Activated naive CD4-positive, alpha-beta T cell treated with anti-CD3 and anti-CD28 coated beads, Interleukin-2, amount 50 U/mL, for 72 hours (primary cell): ENCODE measurements at regions not wholly inside any gene's neighbourhood (a gene's known extent, or its start where the extent isn't known, plus 50 kb on each side); places are given as distances from the start of the nearest gene placed in this dataset.
"Not testable (repeated sequence)": the region's sequence is repeated elsewhere in the genome, so short reads cannot be mapped to it uniquely, and the experiment has no call there.

ENCODE experiments used
- ATAC-seq, 2 donors: fragments of 150-1000 bp; cut with Tn5 transposase; 2 replicates each; pipeline ENCODE4 v1.10.0; 2021; ENCODE audit warnings: mild to moderate bottlenecking in 2 of 2, moderate library complexity in 2 of 2
- DNase-seq, 2 donors: peaks; one replicate each; pipeline ENCODE4 v3.0.0; 2021 to 2022; ENCODE audit warnings: low spot score in 2 of 2
- H3K27ac Mint-ChIP-seq, 2 donors: one replicate each; pipeline ENCODE4 v1.8.0; 2022; ENCODE audit warnings: mild to moderate bottlenecking in 2 of 2, mixed read lengths in 2 of 2
- H3K36me3 Mint-ChIP-seq, 2 donors: one replicate each; pipeline ENCODE4 v1.8.0; 2022; ENCODE audit warnings: mixed read lengths in 2 of 2
- H3K9me3 Mint-ChIP-seq, 2 donors: one replicate each; pipeline ENCODE4 v1.8.0; 2022; ENCODE audit warnings: mixed read lengths in 2 of 2

DNA sequence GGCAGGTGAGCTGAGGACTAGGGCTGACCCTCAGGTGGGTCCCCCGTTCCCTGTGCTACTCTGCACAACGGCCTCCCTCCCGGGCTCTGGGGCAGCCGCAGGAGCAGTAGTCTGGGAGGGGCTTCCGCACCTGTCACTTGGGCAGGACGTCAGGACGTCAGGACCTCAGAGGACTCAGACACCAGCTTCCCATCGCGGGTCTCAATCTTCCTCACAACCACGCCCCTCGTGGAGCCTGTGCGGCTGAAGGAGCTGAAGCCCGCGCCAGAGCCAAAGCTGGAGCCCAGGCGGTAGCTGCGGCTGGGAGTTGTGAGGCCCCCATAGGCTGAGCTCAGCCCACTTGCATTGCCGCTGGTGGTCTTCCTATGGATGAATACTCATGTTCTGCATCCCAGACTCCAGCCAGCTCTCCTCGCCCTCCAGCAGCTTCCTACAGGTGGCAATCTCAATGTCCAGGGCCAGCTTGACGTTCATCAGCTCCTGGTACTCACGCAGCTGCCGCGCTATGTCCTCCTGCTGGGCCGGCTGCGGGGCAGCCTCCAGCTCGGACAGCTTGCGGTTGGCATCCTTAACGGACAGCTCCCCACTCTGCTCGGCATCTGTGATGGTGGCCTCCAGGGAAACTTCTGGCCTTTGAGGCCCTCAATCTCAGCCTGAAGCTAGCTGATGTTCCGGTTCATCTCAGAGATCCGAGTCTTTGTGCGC, 381.4 kb upstream of the RGMB start:
- H3K36me3 Mint-ChIP-seq, result no peaks in the 10 kb centered on the region
- no peak for ATAC-seq
- no peaks in the 10 kb centered on the region for H3K9me3 Mint-ChIP-seq
- no peak for DNase-seq
- H3K27ac Mint-ChIP-seq, result no peak overlapping the region

- H3K9me3 Mint-ChIP-seq, H3K36me3 Mint-ChIP-seq, DNase-seq, ATAC-seq, H3K27ac Mint-ChIP-seq: not testable (repeated sequence)
Observed at GRCh38 chr5:98393205-98393604, 380.3 kb upstream of the RGMB start.

DNA sequence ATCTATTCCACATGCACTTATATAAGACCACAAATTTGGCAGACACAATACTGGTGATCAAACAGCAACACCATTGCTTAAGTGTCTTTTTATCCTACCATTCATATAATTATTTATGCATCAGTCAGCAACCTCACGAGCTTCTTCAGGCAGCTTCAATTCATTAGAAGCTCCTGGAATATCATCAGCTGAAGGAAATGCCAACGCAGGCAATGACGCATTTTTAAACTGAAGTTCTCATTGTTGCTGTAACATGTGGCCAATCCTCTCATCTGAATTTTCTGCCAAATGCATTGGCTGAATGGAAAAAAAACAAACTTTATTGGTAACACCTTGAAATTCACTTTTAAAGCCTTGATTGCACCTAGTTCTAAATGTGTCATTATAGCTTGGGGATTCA, 376.4 kb upstream of the RGMB start:
- Mint-ChIP-seq H3K9me3 (no peaks in the 10 kb centered on the region), H3K27ac (no peak overlapping the region), H3K36me3 (no peaks in the 10 kb centered on the region)
- no peak for DNase-seq
- ATAC-seq, result no peak

DNA sequence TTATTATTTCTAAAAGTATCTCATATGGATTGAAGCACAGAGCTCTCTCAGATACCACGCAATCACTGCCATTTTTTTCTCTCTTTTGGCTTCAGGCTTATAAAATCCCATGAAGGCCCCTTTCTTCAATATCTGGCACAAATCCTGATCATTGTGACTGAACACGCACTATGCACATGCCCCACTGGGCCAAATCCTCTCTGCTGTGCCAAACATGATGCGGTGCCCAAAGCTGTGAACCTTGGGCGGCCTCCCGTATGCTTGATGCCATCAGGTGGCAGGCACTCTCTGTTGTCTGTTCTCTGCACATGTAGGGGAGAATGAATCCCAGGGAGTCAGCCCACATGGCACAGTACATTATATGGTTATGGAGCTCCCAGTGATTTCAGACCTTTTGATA, 375.0 kb upstream of the RGMB start:
- Mint-ChIP-seq H3K36me3 (no peaks in the 10 kb centered on the region), H3K9me3 (peaks cover 0 to 4% of the 10 kb centered on the region in 2 donors), H3K27ac (no peak overlapping the region)
- ATAC-seq (no peak), DNase-seq (no peak)

DNA sequence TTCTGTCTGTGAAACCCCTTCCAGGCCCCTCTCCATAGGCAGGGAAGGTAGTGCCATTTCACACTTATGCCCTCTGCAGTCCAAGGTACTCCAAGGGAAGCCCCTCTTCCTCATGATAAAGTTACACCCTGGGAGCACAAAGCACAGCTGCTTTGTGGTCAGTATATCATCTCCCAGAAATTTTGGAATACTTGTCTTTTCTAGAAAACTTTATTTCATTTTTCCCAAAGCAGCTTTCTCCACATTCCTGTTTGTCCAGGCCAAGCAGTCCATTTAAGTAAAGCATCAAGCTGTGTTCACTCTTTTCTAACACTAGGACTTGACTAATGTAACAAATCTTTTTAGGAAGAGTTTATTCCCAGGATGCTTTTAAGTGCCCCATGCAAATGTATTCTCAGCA, 371.8 kb upstream of the RGMB start:
- DNase-seq (no peak), ATAC-seq (no peak)
- Mint-ChIP-seq H3K9me3 (peaks cover 0 to 4% of the 10 kb centered on the region in 2 donors), H3K36me3 (no peaks in the 10 kb centered on the region), H3K27ac (no peak overlapping the region)

- Mint-ChIP-seq H3K9me3 (peaks cover 0 to 4% of the 10 kb centered on the region in 2 donors), H3K27ac (no peak overlapping the region), H3K36me3 (no peaks in the 10 kb centered on the region)
- DNase-seq (no peak), ATAC-seq (no peak)
Observed at GRCh38 chr5:98402130-98402529, 371.3 kb upstream of the RGMB start.

DNA sequence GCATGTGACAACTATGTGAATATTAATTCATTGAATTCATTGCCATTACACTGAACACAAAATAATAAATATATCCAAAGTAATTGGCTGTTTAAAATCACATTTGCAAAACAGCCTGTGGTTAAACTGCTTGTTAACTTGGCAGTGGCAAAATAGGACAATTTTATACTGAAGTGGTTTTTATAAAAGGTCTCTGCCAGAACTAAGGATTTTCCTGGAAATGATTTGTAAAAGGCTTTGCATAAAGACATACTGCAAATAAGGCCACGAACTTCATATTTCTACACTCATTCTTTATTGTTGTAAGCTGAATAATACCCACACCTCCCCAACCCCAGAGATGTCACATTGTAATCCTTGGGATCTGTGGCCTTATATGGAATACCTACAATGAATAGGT, 370.3 kb upstream of the RGMB start:
- Mint-ChIP-seq H3K9me3 (peaks cover 0 to 4% of the 10 kb centered on the region in 2 donors), H3K27ac (no peak overlapping the region), H3K36me3 (no peaks in the 10 kb centered on the region)
- ATAC-seq (no peak), DNase-seq (no peak)

DNA sequence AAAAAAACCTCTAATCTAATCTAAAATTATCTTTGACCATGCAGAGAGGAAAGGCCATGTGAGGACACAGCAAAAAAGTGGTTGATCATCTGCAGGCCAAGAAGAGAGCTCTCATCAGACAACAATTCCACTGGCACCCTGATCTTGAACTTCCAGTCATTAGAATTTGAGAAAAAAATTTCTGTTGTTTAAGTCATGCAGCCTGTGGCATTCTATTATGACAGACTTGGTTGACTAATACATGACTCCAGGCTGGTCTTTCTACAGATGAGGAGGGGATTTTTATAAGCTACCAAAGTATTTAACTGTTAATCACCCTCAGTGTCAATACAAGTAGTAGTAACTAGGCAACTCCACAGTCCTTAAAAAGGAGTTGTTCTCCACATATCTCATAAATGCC, 358.5 kb upstream of the RGMB start:
- ATAC-seq, result no peak
- H3K9me3 Mint-ChIP-seq, result no peaks in the 10 kb centered on the region
- no peak for DNase-seq

DNA sequence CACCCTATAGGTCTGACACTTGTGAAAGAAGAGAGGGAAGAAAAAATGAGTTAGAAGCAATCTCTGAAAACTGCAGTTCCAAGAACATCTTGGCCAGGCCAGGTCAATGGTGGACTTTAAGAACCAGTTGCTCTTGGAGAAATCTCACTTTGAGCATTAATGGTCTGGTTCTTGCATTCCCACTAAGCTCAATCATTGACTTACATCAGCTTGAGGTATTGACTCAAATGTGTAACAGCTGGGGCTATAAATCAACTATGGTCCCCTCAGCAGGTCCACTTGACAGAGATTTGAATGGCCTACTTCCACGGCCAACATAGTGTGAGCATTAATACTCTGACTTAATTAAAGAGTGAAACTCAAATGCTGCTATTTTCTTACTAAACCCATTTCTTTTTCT, 357.8 kb upstream of the RGMB start:
- ATAC-seq, result no peak
- Mint-ChIP-seq H3K27ac (no peak overlapping the region), H3K36me3 (no peaks in the 10 kb centered on the region), H3K9me3 (no peaks in the 10 kb centered on the region)
- no peak for DNase-seq

More for the DNA sequence above, 358.5 kb upstream of the RGMB start:
- Mint-ChIP-seq H3K27ac (no peak overlapping the region), H3K36me3 (no peaks in the 10 kb centered on the region)

GRCh38 chr5:98416541-98416940, 356.9 kb upstream of the RGMB start:
- no peak overlapping the region for H3K27ac Mint-ChIP-seq
- no peaks in the 10 kb centered on the region for H3K9me3 Mint-ChIP-seq
- ATAC-seq, result no peak
- no peak for DNase-seq
- H3K36me3 Mint-ChIP-seq, result no peaks in the 10 kb centered on the region

GRCh38 chr5:98419825-98420224, 353.6 kb upstream of the RGMB start:
- H3K36me3 Mint-ChIP-seq, result no peaks in the 10 kb centered on the region
- no peak overlapping the region for H3K27ac Mint-ChIP-seq
- ATAC-seq (no peak), DNase-seq (no peak)
- H3K9me3 Mint-ChIP-seq, result no peaks in the 10 kb centered on the region

DNA sequence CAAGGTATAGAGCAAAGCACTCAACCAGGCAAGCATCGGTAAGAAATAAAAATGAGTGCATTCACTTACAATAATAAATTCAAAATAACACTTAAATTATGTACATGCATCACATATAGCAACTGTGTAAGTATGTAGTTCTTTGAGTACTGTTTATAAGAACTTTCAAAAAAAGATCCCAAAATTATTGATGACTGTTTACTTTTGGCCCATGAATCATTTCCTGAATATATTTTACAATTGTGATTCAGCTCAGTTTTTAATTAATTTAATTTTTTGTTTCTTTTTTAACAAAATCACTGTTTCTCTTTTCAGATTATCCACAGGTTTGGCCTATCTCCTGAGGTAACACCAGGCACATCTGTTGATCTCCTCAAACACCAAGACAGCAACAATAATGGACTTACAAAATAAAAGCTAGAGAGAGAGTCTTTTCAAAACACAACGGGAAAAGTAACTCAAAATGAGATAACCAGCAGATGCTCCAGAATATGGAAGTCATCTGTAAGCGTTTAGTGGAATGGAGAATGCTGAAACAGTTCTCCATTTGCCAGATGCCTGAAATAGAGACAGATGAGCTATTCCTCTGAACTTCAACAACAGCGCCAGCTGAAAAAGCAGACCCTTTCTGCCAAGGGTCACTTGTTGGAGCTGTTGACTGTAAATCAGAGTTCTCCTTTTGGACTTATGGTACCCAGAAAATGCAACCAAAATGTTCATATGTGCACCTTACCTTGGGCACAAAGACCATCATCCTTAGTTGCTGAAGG, 348.6 kb upstream of the RGMB start:
- DNase-seq, result no peak
- H3K27ac Mint-ChIP-seq, result no peak overlapping the region
- ATAC-seq, result no peak
- H3K36me3 Mint-ChIP-seq, result no peaks in the 10 kb centered on the region
- no peaks in the 10 kb centered on the region for H3K9me3 Mint-ChIP-seq

DNA sequence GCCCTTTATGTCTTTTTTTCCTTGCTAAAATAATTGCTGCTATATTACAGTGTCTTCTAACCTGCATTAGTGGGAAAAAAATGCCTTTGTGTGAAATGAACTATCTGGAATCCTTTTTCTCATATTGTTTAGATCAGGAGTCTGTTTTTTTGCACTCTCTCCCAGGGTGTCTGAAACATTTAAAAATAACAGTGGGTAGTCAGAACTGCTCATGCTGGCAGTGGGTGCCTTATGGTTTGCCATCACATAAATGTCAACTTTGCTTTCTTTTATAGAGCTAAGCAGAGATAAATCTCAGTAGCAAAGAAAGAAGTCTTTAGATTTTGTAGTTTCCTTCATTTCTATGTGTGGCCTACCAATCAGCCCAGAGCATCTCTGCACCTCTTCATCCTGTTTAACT, 347.8 kb upstream of the RGMB start:
- no peak for ATAC-seq
- H3K36me3 Mint-ChIP-seq, result no peaks in the 10 kb centered on the region
- H3K27ac Mint-ChIP-seq, result no peak overlapping the region
- H3K9me3 Mint-ChIP-seq, result no peaks in the 10 kb centered on the region
- no peak for DNase-seq

- peaks cover 0 to 4% of the 10 kb centered on the region in 2 donors for H3K9me3 Mint-ChIP-seq
- ATAC-seq (no peak), DNase-seq (no peak)
- H3K36me3 Mint-ChIP-seq, result no peaks in the 10 kb centered on the region
- no peak overlapping the region for H3K27ac Mint-ChIP-seq
Observed at GRCh38 chr5:98428806-98429205, 344.7 kb upstream of the RGMB start.

GRCh38 chr5:98432378-98432777, 341.1 kb upstream of the RGMB start:
- Mint-ChIP-seq H3K36me3 (no peaks in the 10 kb centered on the region), H3K27ac (no peak overlapping the region), H3K9me3 (peaks cover 0 to 4% of the 10 kb centered on the region in 2 donors)
- ATAC-seq (no peak), DNase-seq (no peak)

DNA sequence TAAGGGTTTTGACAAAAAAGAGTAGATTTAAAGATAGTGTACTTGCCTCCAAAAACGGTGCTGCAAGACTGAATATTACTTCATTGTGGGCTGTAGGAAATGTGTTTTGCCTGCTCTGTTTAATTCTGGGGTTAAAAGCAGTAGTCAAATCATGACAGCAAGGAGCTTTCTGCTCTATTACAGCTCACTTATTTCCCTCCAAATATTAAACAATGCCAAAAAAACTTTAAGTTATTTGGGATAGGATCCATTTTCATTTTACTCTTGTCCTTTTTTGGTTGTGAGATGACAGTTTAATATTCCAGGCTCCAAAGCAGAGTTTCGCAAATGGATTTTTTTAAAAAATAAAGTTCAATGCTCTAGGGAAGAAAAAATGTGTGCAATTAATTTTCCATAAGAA, 340.4 kb upstream of the RGMB start:
- no peak for DNase-seq
- H3K9me3 Mint-ChIP-seq, result peaks cover 0 to 4% of the 10 kb centered on the region in 2 donors
- H3K27ac Mint-ChIP-seq, result no peak overlapping the region
- no peak for ATAC-seq
- no peaks in the 10 kb centered on the region for H3K36me3 Mint-ChIP-seq

- no peak for ATAC-seq
- no peak overlapping the region for H3K27ac Mint-ChIP-seq
Observed at GRCh38 chr5:98433673-98434072, 339.8 kb upstream of the RGMB start.

GRCh38 chr5:98436667-98437066, 336.8 kb upstream of the RGMB start:
- Mint-ChIP-seq H3K9me3 (peaks cover 0 to 12% of the 10 kb centered on the region in 2 donors), H3K36me3 (no peaks in the 10 kb centered on the region), H3K27ac (no peak overlapping the region)
- no peak for DNase-seq
- no peak for ATAC-seq

More at GRCh38 chr5:98433673-98434072, 339.8 kb upstream of the RGMB start:
- Mint-ChIP-seq H3K36me3 (no peaks in the 10 kb centered on the region), H3K9me3 (peaks cover 0 to 4% of the 10 kb centered on the region in 2 donors)
- no peak for DNase-seq
